GM23248 (cell line): ENCODE measurements at regions not wholly inside any gene's neighbourhood (a gene's known extent, or its start where the extent isn't known, plus 50 kb on each side); places are given as distances from the start of the nearest gene placed in this dataset.

Experiments used
- DNase-seq: peaks from one replicate; pipeline ENCODE4 v3.0.0-alpha.2; 2015
- H2AFZ ChIP-seq: fragments of 200-600 bp; sonication (generic); 2 replicates; pipeline ENCODE4 v1.6.1; 2016; ENCODE audit warnings: antibody characterized with exemption
- H3F3A ChIP-seq: fragments of 200-600 bp; sonication (generic); 2 replicates; pipeline ENCODE4 v1.6.1; 2016; ENCODE audit warnings: mild to moderate bottlenecking, antibody characterized with exemption, mixed run types; ENCODE audit not compliant: insufficient read depth
- H3K27ac ChIP-seq: fragments of 200-600 bp; sonication (generic); 2 replicates; pipeline ENCODE4 v1.5.1; 2016; ENCODE audit warnings: mild to moderate bottlenecking
- H3K27me3 ChIP-seq: fragments of 200-600 bp; sonication (generic); replicated peaks from 2 replicates; pipeline ENCODE4 v1.6.1; 2016; ENCODE audit warnings: mild to moderate bottlenecking; ENCODE audit not compliant: insufficient read depth
- H3K36me3 ChIP-seq: fragments of 200-600 bp; sonication (generic); 2 replicates; pipeline ENCODE4 v1.6.1; 2016; ENCODE audit warnings: low read depth, mild to moderate bottlenecking
- H3K4me1 ChIP-seq: fragments of 200-600 bp; sonication (generic); 2 replicates; pipeline ENCODE4 v1.6.1; 2016; ENCODE audit warnings: mild to moderate bottlenecking; ENCODE audit not compliant: insufficient read depth
- H3K4me2 ChIP-seq: fragments of 200-600 bp; sonication (generic); one replicate; pipeline ENCODE4 v1.6.1; 2016; ENCODE audit warnings: mild to moderate bottlenecking; ENCODE audit not compliant: unreplicated experiment
- H3K4me3 ChIP-seq: fragments of 200-600 bp; sonication (generic); 2 replicates; pipeline ENCODE4 v1.5.1; 2016; ENCODE audit warnings: mild to moderate bottlenecking
- H3K79me2 ChIP-seq: fragments of 200-600 bp; sonication (generic); 2 replicates; pipeline ENCODE4 v1.6.1; 2016; ENCODE audit warnings: mild to moderate bottlenecking; ENCODE audit not compliant: insufficient read depth
- H3K9ac ChIP-seq: fragments of 200-600 bp; sonication (generic); 2 replicates; pipeline ENCODE4 v1.6.1; 2016; ENCODE audit warnings: mild to moderate bottlenecking
- H3K9me2 ChIP-seq: fragments of 200-600 bp; sonication (generic); 2 replicates; pipeline ENCODE4 v1.6.1; 2016; ENCODE audit warnings: mixed run types, mild to moderate bottlenecking, moderate library complexity; ENCODE audit not compliant: insufficient read depth
- H3K9me3 ChIP-seq: fragments of 200-600 bp; sonication (generic); one replicate; pipeline ENCODE4 v1.6.1; 2017; ENCODE audit warnings: low read depth
- H4K20me1 ChIP-seq: fragments of 200-600 bp; sonication (generic); 2 replicates; pipeline ENCODE4 v1.6.0; 2016; ENCODE audit not compliant: insufficient read depth
- EZH2 ChIP-seq: fragments of 200-600 bp; sonication (generic); IDR thresholded peaks from 2 replicates; pipeline ENCODE4 v1.6.1; 2018; ENCODE audit warnings: antibody characterized with exemption, mild to moderate bottlenecking; ENCODE audit not compliant: insufficient read depth, poor library complexity, severe bottlenecking
- EZH2phosphoT487 ChIP-seq: fragments of 200-600 bp; sonication (generic); IDR thresholded peaks from 2 replicates; pipeline ENCODE4 v1.6.1; 2018; ENCODE audit warnings: antibody characterized with exemption, moderate library complexity, mild to moderate bottlenecking, low read depth; ENCODE audit not compliant: insufficient read depth
- WGBS, 2 experiments: methylation state at CpG; one replicate each; pipeline ENCODE4 v1.1.6; 2015 to 2017; ENCODE audit warnings: low lambda C conversion rate in 2 of 2, low coverage in 1 of 2; ENCODE audit errors: missing lambda C conversion rate in 2 of 2; 5-methylcytosine and 5-hydroxymethylcytosine counted together
- in situ Hi-C: fragments of 300-500 bp; cut with MboI; formaldehyde crosslinking; loops from 2 replicates; pipeline ENCODE4 v1.15.0; 2020

GRCh38 chr10:78981257-78981969, 87.4 kb upstream of the ZMIZ1 start:
- Histone ChIP-seq H3K4me1 (peaks cover 26% of the 10 kb centered on the region), H4K20me1 (no peaks in the 10 kb centered on the region), H3K4me3 (no peak overlapping the region), H3K4me2 (no peak overlapping the region), H2AFZ (no peak overlapping the region), H3K36me3 (no peaks in the 10 kb centered on the region), H3K9me3 (no peaks in the 10 kb centered on the region), H3F3A (0 out of 2 replicates have a peak, but pooled peaks cover 13% of the 10 kb centered on the region), H3K27ac (no peak overlapping the region), H3K79me2 (no peaks in the 10 kb centered on the region), H3K9ac (no peak overlapping the region), H3K27me3 (no peaks in the 10 kb centered on the region), H3K9me2 (no peaks in the 10 kb centered on the region)
- 91 to 93% methylated on average over 6 of the region's 6 CpGs for WGBS, 2 experiments
- no peak for TF ChIP-seq EZH2phosphoT487
- no peak for TF ChIP-seq EZH2
- in situ Hi-C loops: no loop called here
- no peak for DNase-seq

- no peaks in the 10 kb centered on the region for H3K9me3 ChIP-seq
- DNase-seq: no peak
- in situ Hi-C loops: no loop called here
- no peaks in the 10 kb centered on the region for H3K27me3 ChIP-seq
- peaks cover 26% of the 10 kb centered on the region for H3K4me1 ChIP-seq
- H3K27ac ChIP-seq: no peak overlapping the region
- H2AFZ ChIP-seq: no peak overlapping the region
- no peak overlapping the region for H3K9ac ChIP-seq
- no peak overlapping the region for H3K4me2 ChIP-seq
- H3K9me2 ChIP-seq: no peaks in the 10 kb centered on the region
- no peaks in the 10 kb centered on the region for H4K20me1 ChIP-seq
- WGBS, 2 experiments: 94 to 98% methylated on average over 4 of the region's 4 CpGs
- H3K4me3 ChIP-seq: no peak overlapping the region
- no peak for TF ChIP-seq EZH2
- no peak for TF ChIP-seq EZH2phosphoT487
- H3K79me2 ChIP-seq: no peaks in the 10 kb centered on the region
- H3K36me3 ChIP-seq: no peaks in the 10 kb centered on the region
- H3F3A ChIP-seq: 0 out of 2 replicates have a peak, but pooled peaks cover 11% of the 10 kb centered on the region
Measured at GRCh38 chr10:78981970-78982281, 86.8 kb upstream of the ZMIZ1 start.

- Histone ChIP-seq H3K36me3 (no peaks in the 10 kb centered on the region), H3K4me2 (no peak overlapping the region), H3K4me3 (no peak overlapping the region), H2AFZ (no peak overlapping the region), H3K9ac (no peak overlapping the region), H4K20me1 (no peaks in the 10 kb centered on the region), H3F3A (0 out of 2 replicates have a peak, but pooled peaks cover 5% of the 10 kb centered on the region), H3K27ac (no peak overlapping the region), H3K79me2 (no peaks in the 10 kb centered on the region), H3K4me1 (peaks cover 19% of the 10 kb centered on the region), H3K9me3 (no peaks in the 10 kb centered on the region), H3K9me2 (no peaks in the 10 kb centered on the region), H3K27me3 (no peaks in the 10 kb centered on the region)
- in situ Hi-C loops: no loop called here
- no peak for DNase-seq
- TF ChIP-seq EZH2phosphoT487 (no peak), EZH2 (no peak)
- 86 to 93% methylated on average over 6 of the region's 6 CpGs for WGBS, 2 experiments
Measured at GRCh38 chr10:78982726-78983125, 86.0 kb upstream of the ZMIZ1 start.

DNA sequence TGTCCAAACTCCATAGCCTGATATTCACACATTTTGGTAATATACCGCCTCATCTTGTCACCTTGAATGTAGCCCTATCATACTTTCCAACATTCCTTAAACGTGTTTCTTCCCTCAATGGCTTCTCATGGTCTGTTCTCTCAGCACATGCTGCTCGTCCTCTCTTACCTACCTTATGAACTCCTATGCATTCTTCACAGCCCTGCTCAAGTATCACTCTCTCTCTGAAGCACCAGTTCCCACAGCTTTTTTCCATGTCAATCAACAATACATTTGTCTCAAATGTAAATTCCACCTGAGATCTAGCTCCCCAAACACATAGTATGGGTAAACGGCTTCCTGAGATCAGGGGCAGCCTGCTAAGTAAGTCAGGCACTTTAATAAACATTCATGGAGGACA, 85.2 kb upstream of the ZMIZ1 start:
- no peak overlapping the region for H2AFZ ChIP-seq
- no peaks in the 10 kb centered on the region for H3K36me3 ChIP-seq

More for the DNA sequence above, 85.2 kb upstream of the ZMIZ1 start:
- Histone ChIP-seq H3K9ac (no peak overlapping the region), H3K9me2 (no peaks in the 10 kb centered on the region), H3K27me3 (no peaks in the 10 kb centered on the region), H3K79me2 (no peaks in the 10 kb centered on the region), H3K27ac (no peak overlapping the region), H3K4me1 (peaks cover 11% of the 10 kb centered on the region), H3F3A (no peaks in the 10 kb centered on the region), H4K20me1 (no peaks in the 10 kb centered on the region), H3K4me2 (no peak overlapping the region), H3K9me3 (no peaks in the 10 kb centered on the region), H3K4me3 (no peak overlapping the region)
- no peak for DNase-seq
- WGBS, 2 experiments: 77 to 83% methylated on average over 4 of the region's 4 CpGs
- in situ Hi-C loops: no loop called here
- TF ChIP-seq EZH2 (no peak), EZH2phosphoT487 (no peak)
